H1 (cell line): ENCODE measurements at regions not wholly inside any gene's neighbourhood (a gene's known extent, or its start where the extent isn't known, plus 50 kb on each side); places are given as distances from the start of the nearest gene placed in this dataset.

ENCODE experiments used
- GTF2F1 ChIP-seq: IDR thresholded peaks from 2 replicates; pipeline ENCODE4 v1.6.1; 2012; ENCODE audit warnings: low read depth, low read length, improper control_type of control experiment, borderline replicate concordance
- POLR2A ChIP-seq, 2 experiments: IDR thresholded peaks; 1 replicate in 1 of 2; 2 replicates in 1 of 2; pipeline ENCODE4 v1.6.1; 2011; ENCODE audit warnings: low read depth in 2 of 2, low read length in 2 of 2, mild to moderate bottlenecking in 2 of 2; ENCODE audit errors: control extremely low read depth in 1 of 2

DNA sequence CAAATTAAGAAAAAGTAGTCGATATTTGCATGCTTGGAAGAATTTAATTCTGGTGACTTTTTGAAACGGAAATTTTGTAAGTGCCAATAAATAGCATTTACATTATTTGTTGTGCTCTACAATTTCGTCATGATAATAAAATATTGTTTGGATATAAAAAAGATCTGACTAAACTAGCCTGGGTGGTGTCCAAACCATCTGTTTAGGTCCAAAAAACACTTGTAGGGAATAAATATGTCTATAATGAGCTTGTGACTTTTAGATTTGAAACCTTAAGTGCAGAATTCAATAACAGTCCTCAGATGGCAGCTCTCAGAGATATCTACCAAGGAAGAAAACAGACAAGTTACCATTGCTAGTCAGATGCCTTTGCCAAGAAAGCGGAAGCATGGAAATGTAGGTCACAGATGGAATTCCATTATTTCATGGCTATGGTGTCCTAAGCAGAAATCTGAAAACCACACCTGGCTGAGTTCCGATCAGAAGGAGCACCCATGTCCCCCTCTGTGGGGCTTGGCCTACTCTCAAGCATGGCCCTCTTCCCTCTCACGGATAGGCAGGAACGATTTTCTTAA lies 731.1 kb downstream of the RNF144A start:
- TF ChIP-seq POLR2A (IDR thresholded peaks at IDR 0.05; ENCODE audit: control extremely low read depth in 1 of 2, low read depth in 2 of 2, low read length in 2 of 2) (no peak), GTF2F1 (no peak)
